AML-193 (cell line): ENCODE measurements at regions not wholly inside any gene's neighbourhood (a gene's known extent, or its start where the extent isn't known, plus 50 kb on each side); places are given as distances from the start of the nearest gene placed in this dataset.

Experiments
- DNase-seq, 2 experiments: peaks; one replicate each; lab custom pipeline; 2025; lab: John Stamatoyannopoulos, UW

- DNase-seq = no peak
Observed at GRCh38 chr15:69743091-69743490, 290.5 kb downstream of the RPLP1 start.

- no peak for DNase-seq
Observed at GRCh38 chr15:69744391-69745162, 292.0 kb downstream of the RPLP1 start.

GRCh38 chr15:69747193-69747592 is 294.6 kb downstream of the RPLP1 start:
- no peak for DNase-seq

- DNase-seq = no peak
Observed at GRCh38 chr15:69748131-69748530, 295.5 kb downstream of the RPLP1 start.

- no peak for DNase-seq
Observed at GRCh38 chr15:69748576-69749185, 296.1 kb downstream of the RPLP1 start.

GRCh38 chr15:69749274-69749673 is 296.7 kb downstream of the RPLP1 start:
- DNase-seq = no peak

GRCh38 chr15:69749797-69750196 is 297.2 kb downstream of the RPLP1 start:
- DNase-seq = peak in 1 of 2 experiments; percentile 10

- DNase-seq = no peak
Observed at GRCh38 chr15:69750253-69750652, 297.6 kb downstream of the RPLP1 start.

GRCh38 chr15:69751147-69751546 is 298.5 kb downstream of the RPLP1 start:
- DNase-seq = no peak

- no peak for DNase-seq
Observed at GRCh38 chr15:69751566-69751965, 298.9 kb downstream of the RPLP1 start.

GRCh38 chr15:69753867-69754266 is 301.2 kb downstream of the RPLP1 start:
- no peak for DNase-seq

- no peak for DNase-seq
Observed at GRCh38 chr15:69754313-69754712, 301.7 kb downstream of the RPLP1 start.

- DNase-seq = peak in 1 of 2 experiments; percentile 6
Observed at GRCh38 chr15:69755551-69756310, 303.1 kb downstream of the RPLP1 start.

GRCh38 chr15:69756440-69756839 is 303.8 kb downstream of the RPLP1 start:
- no peak for DNase-seq

- DNase-seq = no peak
Observed at GRCh38 chr15:69757186-69757585, 304.6 kb downstream of the RPLP1 start.

GRCh38 chr15:69758291-69758771 is 305.7 kb downstream of the RPLP1 start:
- DNase-seq = no peak

- DNase-seq = peak; percentile 82 to 89
Observed at GRCh38 chr15:69758810-69759790, 306.5 kb downstream of the RPLP1 start.

- DNase-seq = peak; percentile 84 to 88
Observed at GRCh38 chr15:69760258-69760845, 307.7 kb downstream of the RPLP1 start.

- peak; percentile 92 for DNase-seq
Observed at GRCh38 chr15:69760890-69761568, 308.4 kb downstream of the RPLP1 start.

- no peak for DNase-seq
Observed at GRCh38 chr15:69762373-69763148, 309.9 kb downstream of the RPLP1 start.
